K562 (cell line): ENCODE measurements at regions not wholly inside any gene's neighbourhood (a gene's known extent, or its start where the extent isn't known, plus 50 kb on each side); places are given as distances from the start of the nearest gene placed in this dataset.

Source experiments
- CBX1 ChIP-seq: sonication (generic); IDR thresholded peaks from 2 replicates; pipeline ENCODE4 v1.6.1; 2016; ENCODE audit warnings: antibody characterized with exemption, low read depth, mild to moderate bottlenecking
- CTCF ChIP-seq, 3 experiments: IDR thresholded peaks in 2 of 3; conservative IDR thresholded peaks in 1 of 3; 2 replicates each; pipeline ENCODE4 v1.5.1; 2011 to 2012; ENCODE audit warnings: low read length in 3 of 3, mild to moderate bottlenecking in 3 of 3, control low read depth in 2 of 3, improper control_type of control experiment in 1 of 3, inconsistent platforms in 1 of 3, low read depth in 1 of 3, mixed read lengths in 1 of 3, moderate library complexity in 1 of 3; ENCODE audit not compliant: insufficient read depth in 2 of 3
- NONO ChIP-seq, 2 experiments: fragments of 200-400 bp in 1 of 2; fragments of 450-650 bp in 1 of 2; formaldehyde crosslinking in 1 of 2; IDR thresholded peaks; 2 replicates each; pipeline ENCODE4 v1.6.1; 2017; ENCODE audit warnings: low read depth in 2 of 2, mild to moderate bottlenecking in 2 of 2, moderate library complexity in 2 of 2, low read length in 1 of 2
- RBM17 ChIP-seq: fragments of 200-400 bp; formaldehyde crosslinking; IDR thresholded peaks from 2 replicates; pipeline ENCODE4 v1.6.1; 2017; ENCODE audit warnings: low read depth, mild to moderate bottlenecking, low read length, borderline replicate concordance
- RBM25 ChIP-seq: fragments of 200-400 bp; formaldehyde crosslinking; IDR thresholded peaks from 2 replicates; pipeline ENCODE4 v1.6.1; 2018; ENCODE audit warnings: low read length, low read depth, moderate library complexity; ENCODE audit not compliant: severe bottlenecking
- RCOR1 ChIP-seq, 2 experiments: IDR thresholded peaks; 2 replicates each; pipeline ENCODE4 v1.6.1; 2012; ENCODE audit warnings: low read depth in 2 of 2, low read length in 2 of 2, borderline replicate concordance in 1 of 2, improper control_type of control experiment in 1 of 2
- TAF1 ChIP-seq: IDR thresholded peaks from 2 replicates; pipeline ENCODE4 v1.6.1; 2011; ENCODE audit warnings: mild to moderate bottlenecking, low read length, moderate library complexity; ENCODE audit not compliant: insufficient read depth, control insufficient read depth, severe bottlenecking; ENCODE audit errors: extremely low read depth
- TCF7L2 ChIP-seq: fragments of 150-350 bp; IDR thresholded peaks from 2 replicates; pipeline ENCODE4 v1.6.1; 2016; ENCODE audit warnings: low read depth, mild to moderate bottlenecking, low read length, moderate library complexity

DNA sequence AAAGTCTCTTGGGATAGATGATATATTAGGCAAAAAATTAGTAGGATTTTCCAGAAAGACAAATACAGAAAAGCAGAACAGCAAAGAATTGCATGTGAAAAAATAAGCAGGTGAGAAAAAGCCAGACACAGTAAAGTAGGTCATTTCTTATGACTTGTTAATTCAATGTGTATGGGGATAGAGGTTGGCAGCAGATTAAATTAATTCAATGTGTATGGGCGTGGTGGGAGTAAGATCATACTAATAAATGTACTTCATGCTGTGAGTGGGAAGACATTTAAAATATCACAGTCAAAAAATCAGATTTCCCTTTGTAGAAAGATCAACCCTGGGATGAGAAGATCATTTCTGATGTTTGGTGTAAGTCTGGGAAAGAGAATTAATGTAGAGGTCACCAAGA lies 1146.4 kb upstream of the INTU start:
- TF ChIP-seq RCOR1 (IDR thresholded peaks at IDR 0.05; ENCODE audit: borderline replicate concordance in 1 of 2, low read depth in 2 of 2, low read length in 2 of 2): no peak
- no peak for TF ChIP-seq RBM17
- no peak for TF ChIP-seq CTCF (IDR thresholded peaks at IDR 0.05 in 2 of 3, conservative IDR thresholded peaks at IDR 0.05 in 1 of 3; ENCODE audit: insufficient read depth in 2 of 3, low read depth in 1 of 3, low read length in 3 of 3)
- TF ChIP-seq TCF7L2: no peak
- TF ChIP-seq TAF1: no peak
- no peak for TF ChIP-seq CBX1
- TF ChIP-seq RBM25: no peak
- no peak for TF ChIP-seq NONO (IDR thresholded peaks at IDR 0.05; ENCODE audit: low read depth in 2 of 2, low read length in 1 of 2)
